ENCODE measurements at regions not wholly inside any gene's neighbourhood (a gene's known extent, or its start where the extent isn't known, plus 50 kb on each side); places are given as distances from the start of the nearest gene placed in this dataset.

DNA sequence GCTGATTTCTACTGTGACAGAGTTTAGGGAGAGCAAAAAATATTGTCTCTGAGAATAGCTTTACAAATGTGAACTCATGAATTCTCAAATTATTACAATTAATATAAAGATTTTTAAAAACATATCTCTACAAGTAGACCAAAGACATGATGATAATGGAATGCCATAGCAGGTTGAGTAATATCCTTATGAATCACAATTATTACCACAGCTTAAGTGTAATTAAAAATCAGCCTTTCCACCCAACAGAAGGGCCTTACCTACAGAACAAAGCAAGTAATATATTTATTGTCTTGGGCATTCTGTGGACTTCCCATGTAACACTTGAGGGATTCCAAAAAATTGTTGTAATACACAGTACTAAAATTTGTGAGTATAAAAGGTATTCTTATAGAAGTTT is 1099.6 kb upstream of the GJE1 start:
- TF ChIP-seq POLR2A (IDR thresholded peaks at IDR 0.05) (no peak), POLR2AphosphoS5 (IDR thresholded peaks at IDR 0.05) (no peak), CTCF (IDR thresholded peaks at IDR 0.05) (no peak), EP300 (IDR thresholded peaks at IDR 0.05) (no peak)
- no peak for ATAC-seq
- Histone ChIP-seq H3K9me3 (no peaks in the 10 kb centered on the region), H3K4me1 (peaks cover 0 to 10% (median 0%) of the 10 kb centered on the region in 3 donors), H3K27ac (no peak overlapping the region), H3K36me3 (no peaks in the 10 kb centered on the region), H3K4me3 (no peak overlapping the region), H3K27me3 (no peaks in the 10 kb centered on the region)

- Histone ChIP-seq H3K4me3 (no peak overlapping the region), H3K27me3 (no peaks in the 10 kb centered on the region), H3K27ac (no peak overlapping the region), H3K36me3 (no peaks in the 10 kb centered on the region), H3K4me1 (peaks cover 0 to 10% (median 0%) of the 10 kb centered on the region in 3 donors), H3K9me3 (no peaks in the 10 kb centered on the region)
- TF ChIP-seq POLR2AphosphoS5 (IDR thresholded peaks at IDR 0.05) (no peak), EP300 (IDR thresholded peaks at IDR 0.05) (no peak), CTCF (IDR thresholded peaks at IDR 0.05) (no peak), POLR2A (IDR thresholded peaks at IDR 0.05) (no peak)
- WGBS, 2 donors (ENCODE audit: low coverage in 1 of 2): 93 to 100% methylated on average over 1 of the region's 1 CpG
- ATAC-seq: no peak
Observed at GRCh38 chr6:141029908-141030307, 1102.8 kb upstream of the GJE1 start.

DNA sequence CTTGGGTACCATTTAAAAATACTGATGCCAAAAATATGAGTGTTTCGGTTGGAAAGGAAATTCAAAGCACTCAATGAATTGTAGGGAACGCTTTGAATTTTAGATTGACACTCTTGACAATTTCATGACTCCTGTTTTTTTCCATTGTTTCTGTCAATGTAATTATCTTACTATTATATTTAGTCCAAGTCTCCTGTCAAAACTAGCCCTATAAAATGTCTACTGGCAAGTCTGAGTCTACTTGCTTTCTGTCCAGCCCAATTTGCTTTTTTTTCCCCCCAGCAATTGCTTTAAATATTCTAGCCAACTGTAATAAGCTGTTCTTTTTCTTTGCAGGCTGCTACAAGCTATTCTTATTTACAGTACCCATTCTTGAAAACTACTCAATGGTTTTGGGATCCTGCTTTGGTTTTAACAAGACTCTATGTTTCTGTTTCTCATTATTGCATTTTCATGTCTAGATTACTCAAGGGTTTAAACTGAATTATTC is 1103.9 kb upstream of the GJE1 start:
- no peaks in the 10 kb centered on the region for H3K27me3 ChIP-seq
- WGBS, 2 donors (ENCODE audit: low coverage in 1 of 2): 48 to 57% methylated on average over 2 of the region's 2 CpGs
- no peaks in the 10 kb centered on the region for H3K9me3 ChIP-seq
- no peak for ATAC-seq
- no peak overlapping the region for H3K27ac ChIP-seq
- H3K4me3 ChIP-seq: no peak overlapping the region
- TF ChIP-seq EP300 (IDR thresholded peaks at IDR 0.05): no peak
- no peak for TF ChIP-seq POLR2AphosphoS5 (IDR thresholded peaks at IDR 0.05)
- no peak for TF ChIP-seq POLR2A (IDR thresholded peaks at IDR 0.05)
- no peak for TF ChIP-seq CTCF (IDR thresholded peaks at IDR 0.05)
- H3K4me1 ChIP-seq: peaks cover 0 to 10% (median 0%) of the 10 kb centered on the region in 3 donors
- no peaks in the 10 kb centered on the region for H3K36me3 ChIP-seq

DNA sequence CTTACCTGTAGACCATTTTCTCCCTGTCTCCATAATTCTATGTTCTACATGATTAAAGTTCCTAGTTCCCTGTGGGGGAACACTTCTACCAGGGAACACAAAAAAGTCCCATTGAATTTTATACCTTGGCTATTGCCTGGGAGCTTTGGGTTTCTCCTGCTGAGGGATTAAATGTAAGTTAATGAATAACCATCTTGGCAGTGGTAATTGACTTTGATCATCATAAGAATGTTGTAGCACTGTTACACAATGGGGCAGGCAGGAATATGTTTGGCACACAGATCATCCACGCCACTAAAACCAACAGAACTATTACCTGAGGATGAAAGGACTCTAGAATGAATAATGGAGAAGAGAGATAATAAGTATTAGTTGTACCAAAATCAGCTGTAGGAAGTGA is 1106.2 kb upstream of the GJE1 start:
- H3K27me3 ChIP-seq: no peaks in the 10 kb centered on the region
- no peaks in the 10 kb centered on the region for H3K36me3 ChIP-seq
- 100% methylated on average over 1 of the region's 1 CpG for WGBS, 2 donors (ENCODE audit: low coverage in 1 of 2)
- no peaks in the 10 kb centered on the region for H3K9me3 ChIP-seq
- no peaks in the 10 kb centered on the region for H3K4me1 ChIP-seq
- H3K27ac ChIP-seq: no peak overlapping the region
- TF ChIP-seq POLR2A (IDR thresholded peaks at IDR 0.05) (no peak), EP300 (IDR thresholded peaks at IDR 0.05) (no peak), POLR2AphosphoS5 (IDR thresholded peaks at IDR 0.05) (no peak)
- ATAC-seq: no peak
- no peak overlapping the region for H3K4me3 ChIP-seq

GRCh38 chr6:141024526-141024925 is 1108.2 kb upstream of the GJE1 start:
- H3K27me3 ChIP-seq: no peaks in the 10 kb centered on the region
- H3K36me3 ChIP-seq: no peaks in the 10 kb centered on the region
- no peak overlapping the region for H3K27ac ChIP-seq
- H3K4me1 ChIP-seq: no peaks in the 10 kb centered on the region
- no peak for ATAC-seq
- 74 to 83% methylated on average over 2 of the region's 2 CpGs for whole genome bisulfite sequencing, 2 donors (ENCODE audit: low coverage in 1 of 2)
- H3K4me3 ChIP-seq: no peak overlapping the region
- no peak for TF ChIP-seq POLR2A (IDR thresholded peaks at IDR 0.05)
- TF ChIP-seq POLR2AphosphoS5 (IDR thresholded peaks at IDR 0.05): no peak
- TF ChIP-seq EP300 (IDR thresholded peaks at IDR 0.05): no peak
- no peak for TF ChIP-seq CTCF (IDR thresholded peaks at IDR 0.05)
- H3K9me3 ChIP-seq: no peaks in the 10 kb centered on the region
